NAMALWA (cell line): ENCODE measurements at regions not wholly inside any gene's neighbourhood (a gene's known extent, or its start where the extent isn't known, plus 50 kb on each side); places are given as distances from the start of the nearest gene placed in this dataset.
"Not testable (repeated sequence)": the region's sequence is repeated elsewhere in the genome, so short reads cannot be mapped to it uniquely, and the experiment has no call there.

ENCODE experiments used
- DNase-seq: peaks from one replicate; pipeline ENCODE4 v3.0.0-alpha.2; 2015; ENCODE audit warnings: low spot score

GRCh38 chr15:67920524-67921240 lies 80.8 kb upstream of the RNU6-1 start:
- no peak for DNase-seq

DNA sequence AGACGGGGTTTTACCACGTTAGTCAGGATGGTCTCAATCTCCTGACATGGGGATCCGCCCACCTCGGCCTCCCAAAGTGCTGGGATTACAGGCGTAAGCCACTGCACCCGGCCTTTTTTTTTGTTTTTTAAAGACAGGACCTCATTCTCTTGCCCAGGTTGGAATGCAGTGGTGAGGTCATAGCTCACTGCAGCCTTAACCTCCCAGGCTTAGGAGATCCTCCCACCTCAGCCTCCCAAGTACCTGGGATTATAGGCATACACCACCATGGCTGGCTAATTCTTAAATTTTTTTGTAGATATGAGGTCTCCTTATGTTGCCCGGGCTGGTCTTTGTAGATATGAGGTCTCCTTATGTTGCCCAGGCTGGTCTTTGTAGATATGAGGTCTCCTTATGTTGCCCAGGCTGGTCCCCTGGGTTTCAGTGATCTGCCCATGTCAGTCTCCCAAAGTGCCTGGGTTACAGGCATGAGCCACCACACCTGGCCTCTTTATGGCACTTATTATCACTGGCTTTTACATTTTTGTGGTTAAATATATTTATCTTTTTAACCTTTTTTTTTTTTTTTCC lies 82.3 kb upstream of the RNU6-1 start:
- DNase-seq, result no peak

DNA sequence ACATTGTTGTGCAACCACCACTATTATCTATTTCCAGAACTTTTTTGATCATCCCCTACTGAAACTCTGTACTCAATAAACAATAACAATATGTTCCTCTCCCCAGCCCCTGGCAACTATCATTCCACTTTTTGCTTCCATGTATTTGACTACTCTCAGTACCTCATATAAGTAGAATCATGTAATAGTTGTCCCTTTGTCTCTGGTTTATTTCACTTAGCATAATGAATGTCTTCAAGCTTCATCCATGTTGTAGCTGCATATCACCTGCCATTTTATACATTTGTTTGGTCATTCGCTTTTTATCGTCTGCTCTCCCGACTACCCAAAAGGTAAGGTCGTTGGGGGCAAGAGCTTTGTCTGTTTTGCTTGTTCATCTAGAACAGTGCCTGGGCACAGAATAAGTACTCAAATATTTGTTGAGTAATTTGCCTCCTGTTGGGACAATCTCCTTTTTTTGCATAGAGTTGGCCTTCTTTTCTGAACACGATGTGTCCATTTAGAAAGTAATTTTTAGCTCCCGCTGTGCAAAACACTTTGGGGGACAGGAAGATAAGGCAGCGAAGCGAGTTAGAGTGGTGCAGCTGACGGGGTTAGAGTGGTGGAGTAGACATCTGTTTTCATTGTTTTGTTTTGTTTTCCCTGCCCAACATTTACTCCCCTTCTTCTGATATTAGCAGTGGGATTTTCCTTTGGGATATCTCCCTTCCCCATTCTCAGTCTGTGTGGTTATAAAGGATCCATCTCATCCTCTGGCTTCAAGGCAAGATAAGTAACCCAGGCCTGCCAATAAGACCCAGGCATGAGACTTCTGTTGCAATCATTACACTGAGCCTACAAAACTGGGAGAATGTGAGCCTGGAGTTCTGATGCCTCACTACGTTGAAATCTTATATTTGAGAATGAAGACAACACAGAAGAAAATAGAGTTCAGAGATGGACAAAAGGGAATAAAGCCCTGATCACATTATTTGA lies 83.4 kb upstream of the RNU6-1 start:
- no peak for DNase-seq

GRCh38 chr15:67924359-67924974 lies 84.6 kb upstream of the RNU6-1 start:
- no peak for DNase-seq

DNA sequence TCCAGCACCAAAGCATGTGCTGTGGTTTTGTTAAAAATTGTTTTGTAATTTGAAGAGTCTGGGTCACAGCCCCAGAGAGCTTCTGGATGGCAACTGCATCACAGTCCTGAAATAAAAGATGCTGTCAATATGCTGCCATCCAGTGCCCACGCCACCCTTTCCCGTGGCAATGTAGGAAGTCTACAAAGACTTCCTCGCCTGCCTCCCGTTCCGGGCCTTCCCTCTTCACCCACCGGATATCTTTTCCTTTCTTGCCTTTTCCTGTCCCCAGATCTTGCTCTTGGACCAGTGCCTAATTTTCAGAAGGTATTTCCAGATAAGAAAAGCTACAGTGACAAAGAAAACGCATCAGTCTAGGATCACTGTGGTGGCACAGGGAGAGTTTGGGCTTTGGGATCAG lies 85.3 kb upstream of the RNU6-1 start:
- no peak for DNase-seq

DNA sequence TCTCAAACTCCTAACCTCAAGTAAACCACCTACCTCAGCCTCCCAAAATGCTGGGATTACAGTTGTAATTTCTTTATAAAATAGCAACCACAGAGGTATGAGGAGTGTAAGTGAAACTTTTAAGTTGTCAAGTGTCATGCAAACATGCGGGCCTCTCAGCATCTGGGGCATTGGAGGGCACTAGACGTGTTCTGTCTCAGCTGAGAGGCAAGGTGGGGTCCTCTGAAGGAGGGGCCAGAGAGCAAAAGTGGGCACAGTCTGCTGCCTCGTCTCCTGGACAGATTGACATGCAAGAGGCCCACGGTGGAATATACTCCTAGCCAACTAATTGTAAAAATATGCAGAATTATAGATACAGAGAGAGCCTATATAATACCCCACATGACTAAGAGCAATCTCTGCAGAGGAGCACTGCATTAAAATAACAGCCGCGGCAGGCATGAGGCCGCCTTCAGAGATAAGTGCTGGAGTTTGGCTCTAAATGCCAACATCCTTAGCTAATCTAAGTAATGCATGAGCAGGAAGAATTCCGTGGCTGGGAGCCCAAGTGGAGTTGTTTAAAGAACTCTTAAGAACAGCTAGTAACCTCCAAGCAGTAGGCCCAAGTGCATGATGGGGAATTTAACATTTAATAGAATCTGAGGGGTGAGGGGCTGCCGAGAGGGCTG lies 87.8 kb upstream of the RNU6-1 start:
- DNase-seq, result no peak

- DNase-seq, result no peak
Measured at GRCh38 chr15:67928666-67929065, 88.8 kb upstream of the RNU6-1 start.

GRCh38 chr15:67930720-67931119 lies 90.9 kb upstream of the RNU6-1 start:
- no peak for DNase-seq

DNA sequence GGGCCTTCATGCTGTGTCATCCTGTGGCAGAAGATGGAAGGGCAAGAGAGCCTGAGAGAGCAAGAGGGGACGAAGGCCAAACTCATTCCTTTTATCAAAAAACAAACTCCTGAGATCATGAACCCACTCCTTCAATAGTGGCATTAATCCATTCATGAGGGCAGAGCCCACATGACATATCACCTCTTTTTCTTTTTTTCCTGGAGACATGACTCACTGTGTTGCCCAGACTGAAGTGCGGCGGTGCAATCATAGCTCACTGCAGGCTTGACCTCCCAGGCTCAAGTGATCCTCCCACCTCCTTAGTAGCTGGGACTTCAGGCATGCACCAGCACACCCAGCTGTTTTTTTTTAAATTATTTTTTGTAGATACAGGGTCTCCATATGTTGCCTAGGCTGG lies 92.0 kb upstream of the RNU6-1 start:
- DNase-seq, result no peak

- DNase-seq, result not testable (repeated sequence)
Measured at GRCh38 chr15:67934126-67934525, 94.3 kb upstream of the RNU6-1 start.

DNA sequence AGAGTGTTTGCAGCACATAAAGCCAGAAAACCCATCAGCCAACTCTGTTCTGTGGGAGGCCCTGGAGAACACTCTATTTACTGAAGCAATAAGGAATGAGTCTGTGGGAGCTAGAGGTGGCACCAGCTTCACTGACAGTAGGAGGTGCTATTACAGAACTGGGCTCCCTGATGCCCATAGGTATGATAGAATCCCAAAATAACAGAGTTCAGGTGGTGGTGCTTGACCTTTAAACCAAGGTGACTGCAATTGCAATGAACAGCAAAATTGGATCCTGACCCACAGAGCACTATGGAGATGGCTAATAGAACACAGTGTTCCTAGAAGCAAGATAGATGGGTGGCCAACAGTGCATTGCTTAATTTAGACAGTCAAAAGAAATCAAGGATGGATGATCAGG lies 95.4 kb upstream of the RNU6-1 start:
- DNase-seq, result no peak

- DNase-seq, result no peak
Measured at GRCh38 chr15:67936258-67936657, 96.4 kb upstream of the RNU6-1 start.

- DNase-seq, result no peak
Measured at GRCh38 chr15:67937153-67937761, 97.4 kb upstream of the RNU6-1 start.

GRCh38 chr15:67939179-67939578 lies 99.3 kb upstream of the RNU6-1 start:
- DNase-seq, result not testable (repeated sequence)

DNA sequence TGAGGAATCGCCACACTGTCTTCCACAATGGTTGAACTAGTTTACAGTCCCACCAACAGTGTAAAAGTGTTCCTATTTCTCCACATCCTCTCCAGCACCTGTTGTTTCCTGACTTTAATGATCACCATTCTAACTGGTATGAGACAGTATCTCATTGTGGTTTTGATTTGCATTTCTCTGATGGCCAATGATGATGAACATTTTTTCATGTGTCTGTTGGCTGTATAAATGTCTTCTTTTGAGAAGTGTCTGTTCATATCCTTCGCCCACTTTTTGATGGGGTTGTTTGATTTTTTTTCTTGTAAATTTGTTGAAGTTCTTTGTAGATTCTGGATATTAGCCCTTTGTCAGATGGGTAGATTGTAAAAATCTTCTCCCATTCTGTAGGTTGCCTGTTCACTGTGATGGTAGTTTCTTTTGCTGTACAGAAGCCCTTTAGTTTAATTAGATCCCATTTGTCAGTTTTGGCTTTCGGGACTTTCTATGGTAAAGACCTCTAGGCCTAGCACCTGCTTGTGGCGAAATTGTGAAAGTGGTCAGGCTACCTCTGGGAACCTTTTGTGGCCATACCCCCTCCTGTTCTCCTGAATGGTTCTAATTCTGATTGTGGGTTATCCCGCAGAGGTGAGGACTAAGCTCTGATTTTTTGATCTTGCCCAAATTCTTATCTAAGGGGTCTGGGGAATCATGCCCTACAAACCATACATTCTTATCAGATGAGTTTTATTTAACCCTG lies 99.9 kb upstream of the RNU6-1 start:
- not testable (repeated sequence) for DNase-seq

GRCh38 chr15:67940324-67940719 lies 100.5 kb upstream of the RNU6-1 start:
- DNase-seq, result no peak

- DNase-seq, result no peak
Measured at GRCh38 chr15:67941648-67942310, 101.9 kb upstream of the RNU6-1 start.

DNA sequence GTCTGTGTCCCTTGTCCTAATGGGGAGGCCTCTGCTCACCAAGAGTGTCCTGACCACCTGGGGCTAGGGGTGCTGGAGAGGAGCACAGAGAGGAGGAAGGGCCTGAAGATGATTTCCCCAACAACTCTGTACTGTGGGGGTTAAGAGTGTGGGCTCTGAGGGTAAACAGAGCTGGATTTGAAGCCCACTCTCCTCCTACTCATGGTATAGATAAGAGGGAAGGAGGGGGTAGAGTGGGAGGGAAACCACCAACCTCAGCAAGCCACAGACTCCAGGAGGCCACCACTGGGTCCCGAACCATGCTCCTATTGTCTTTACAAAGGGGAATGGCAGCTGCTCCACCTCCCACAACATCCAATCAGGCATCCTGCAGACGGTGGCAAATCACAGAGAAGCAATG lies 103.6 kb upstream of the RNU6-1 start:
- no peak for DNase-seq

GRCh38 chr15:67944010-67944641 lies 104.3 kb upstream of the RNU6-1 start:
- no peak for DNase-seq

DNA sequence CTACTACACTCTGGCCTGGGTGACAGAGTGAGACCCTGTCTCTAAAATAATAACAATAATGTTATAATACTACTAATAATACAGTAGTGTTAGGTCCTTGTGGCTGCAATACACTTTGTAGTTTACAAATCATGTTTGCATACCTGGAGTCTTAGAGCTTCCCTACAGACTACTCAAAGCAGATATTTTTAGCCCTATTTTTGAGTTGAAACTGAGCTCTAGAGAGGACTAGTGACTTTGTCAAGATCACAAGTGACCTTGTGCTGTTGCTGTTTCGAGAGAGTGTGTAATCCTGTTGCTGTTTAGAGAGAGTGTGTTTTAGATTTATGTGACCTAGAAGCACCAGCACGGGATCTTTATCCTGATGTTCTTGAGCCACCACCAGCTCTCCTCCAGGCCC lies 105.3 kb upstream of the RNU6-1 start:
- DNase-seq, result no peak
